WI38 (cell line): ENCODE measurements at regions not wholly inside any gene's neighbourhood (a gene's known extent, or its start where the extent isn't known, plus 50 kb on each side); places are given as distances from the start of the nearest gene placed in this dataset.

Experiments
- H3K4me3 ChIP-seq: 2 replicates; pipeline ENCODE4 v1.5.1; 2011; ENCODE audit warnings: low read depth, mild to moderate bottlenecking, control low read depth, low read length
- TF ChIP-seq, protein P1 (sequence below): IDR thresholded peaks from 2 replicates; pipeline ENCODE4 v1.5.1; 2012; ENCODE audit warnings: low read depth, mild to moderate bottlenecking, control low read depth, low read length

DNA sequence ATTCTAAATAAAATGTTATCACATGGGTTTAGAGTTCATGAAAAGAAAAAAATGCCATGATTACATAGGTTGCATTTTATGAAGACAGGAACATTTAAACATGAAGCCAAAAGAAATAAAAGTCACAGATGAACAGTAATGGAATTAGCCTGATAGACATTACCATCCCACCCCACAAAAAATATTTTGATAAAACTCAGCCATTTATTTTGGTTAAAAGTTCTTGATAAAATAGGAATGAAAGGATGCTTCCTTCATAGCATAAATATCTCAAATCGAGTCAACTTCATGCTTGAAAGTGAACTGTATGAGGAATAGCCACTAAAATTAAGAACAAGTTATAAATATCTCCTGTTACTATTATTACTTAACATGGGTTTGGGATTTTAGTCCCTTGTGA lies 101.9 kb upstream of the TMC3 start:
- H3K4me3 ChIP-seq, result no peak overlapping the region
- TF ChIP-seq, protein P1, sequence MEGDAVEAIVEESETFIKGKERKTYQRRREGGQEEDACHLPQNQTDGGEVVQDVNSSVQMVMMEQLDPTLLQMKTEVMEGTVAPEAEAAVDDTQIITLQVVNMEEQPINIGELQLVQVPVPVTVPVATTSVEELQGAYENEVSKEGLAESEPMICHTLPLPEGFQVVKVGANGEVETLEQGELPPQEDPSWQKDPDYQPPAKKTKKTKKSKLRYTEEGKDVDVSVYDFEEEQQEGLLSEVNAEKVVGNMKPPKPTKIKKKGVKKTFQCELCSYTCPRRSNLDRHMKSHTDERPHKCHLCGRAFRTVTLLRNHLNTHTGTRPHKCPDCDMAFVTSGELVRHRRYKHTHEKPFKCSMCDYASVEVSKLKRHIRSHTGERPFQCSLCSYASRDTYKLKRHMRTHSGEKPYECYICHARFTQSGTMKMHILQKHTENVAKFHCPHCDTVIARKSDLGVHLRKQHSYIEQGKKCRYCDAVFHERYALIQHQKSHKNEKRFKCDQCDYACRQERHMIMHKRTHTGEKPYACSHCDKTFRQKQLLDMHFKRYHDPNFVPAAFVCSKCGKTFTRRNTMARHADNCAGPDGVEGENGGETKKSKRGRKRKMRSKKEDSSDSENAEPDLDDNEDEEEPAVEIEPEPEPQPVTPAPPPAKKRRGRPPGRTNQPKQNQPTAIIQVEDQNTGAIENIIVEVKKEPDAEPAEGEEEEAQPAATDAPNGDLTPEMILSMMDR, result no peak

DNA sequence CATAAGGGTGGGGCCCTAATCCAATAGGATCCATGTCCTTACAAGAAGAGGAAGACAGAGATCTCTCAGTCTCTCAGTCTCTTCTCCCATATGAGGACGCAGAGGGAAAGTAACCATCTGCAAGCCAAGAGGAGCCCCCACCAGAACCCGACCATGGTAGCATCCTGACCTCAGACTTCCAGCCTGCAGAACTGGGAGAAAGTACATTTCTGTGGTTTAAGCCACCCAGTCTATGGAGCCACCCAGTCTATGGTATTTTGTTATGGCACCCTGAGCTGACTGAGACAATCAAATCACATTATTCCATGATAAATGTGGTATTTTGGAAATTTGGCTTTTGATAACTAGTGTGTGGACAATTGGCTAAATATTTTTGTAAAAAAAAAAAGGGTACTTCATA lies 101.5 kb upstream of the TMC3 start:
- H3K4me3 ChIP-seq, result no peak overlapping the region
- TF ChIP-seq, protein P1, result no peak

DNA sequence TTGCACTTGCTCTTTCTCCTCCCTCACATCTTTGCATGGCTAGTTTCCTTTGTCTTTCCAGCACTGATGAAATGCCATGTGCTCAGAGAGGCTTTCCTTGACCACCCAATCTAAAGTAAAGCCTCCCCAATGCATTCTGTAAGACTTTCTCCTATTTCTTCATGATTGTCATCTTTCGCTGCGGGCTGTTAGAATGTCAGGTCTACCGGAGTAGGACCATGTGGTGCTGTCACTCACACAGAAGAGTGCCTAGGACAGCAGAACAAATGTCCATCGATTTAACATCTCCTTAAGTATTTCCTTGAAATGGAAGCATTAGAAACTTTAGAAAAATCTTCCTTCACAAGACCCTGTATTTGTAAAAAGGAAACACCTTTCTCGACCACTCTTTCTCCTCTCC lies 99.9 kb upstream of the TMC3 start:
- H3K4me3 ChIP-seq, result no peak overlapping the region
- TF ChIP-seq, protein P1, result no peak

DNA sequence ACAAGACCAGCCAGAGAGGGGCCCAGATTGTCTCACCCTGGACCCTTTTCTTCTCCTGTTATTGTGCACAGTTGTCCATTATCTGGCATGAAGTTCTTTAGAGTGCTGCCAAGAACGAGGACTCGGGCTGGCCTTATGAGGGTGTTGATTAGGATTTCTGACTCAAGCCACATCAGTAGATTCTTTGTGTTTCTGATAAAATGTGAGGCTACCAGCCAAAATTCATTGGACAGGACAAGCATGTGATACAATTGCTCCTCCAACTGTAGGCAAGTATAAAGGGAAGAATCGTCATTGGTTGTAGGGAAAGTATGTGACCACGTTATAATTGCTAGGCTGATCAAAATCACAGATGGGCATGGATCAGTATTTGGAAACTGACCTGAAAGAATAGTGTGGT lies 99.2 kb upstream of the TMC3 start:
- no peak overlapping the region for H3K4me3 ChIP-seq
- TF ChIP-seq, protein P1, result no peak

DNA sequence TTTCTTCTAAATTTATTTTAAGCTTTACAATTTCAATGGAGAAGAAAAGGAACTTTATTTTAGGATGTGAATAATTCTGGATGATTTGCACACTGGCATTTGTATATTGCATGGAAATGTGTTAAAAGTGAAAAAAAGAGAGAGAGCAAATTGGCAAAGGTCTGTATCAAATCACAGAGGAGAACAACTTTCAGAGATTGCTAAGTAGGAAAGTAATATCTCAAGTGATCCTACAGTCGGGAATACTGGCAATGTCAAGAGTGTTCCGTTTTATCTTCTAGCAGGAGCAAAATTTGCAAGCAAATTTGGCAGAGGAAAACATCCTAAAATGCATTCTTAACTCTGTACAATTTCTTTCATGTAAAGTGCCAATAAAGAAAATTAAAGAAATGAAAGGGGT lies 97.1 kb upstream of the TMC3 start:
- no peak overlapping the region for H3K4me3 ChIP-seq
- TF ChIP-seq, protein P1, result no peak

DNA sequence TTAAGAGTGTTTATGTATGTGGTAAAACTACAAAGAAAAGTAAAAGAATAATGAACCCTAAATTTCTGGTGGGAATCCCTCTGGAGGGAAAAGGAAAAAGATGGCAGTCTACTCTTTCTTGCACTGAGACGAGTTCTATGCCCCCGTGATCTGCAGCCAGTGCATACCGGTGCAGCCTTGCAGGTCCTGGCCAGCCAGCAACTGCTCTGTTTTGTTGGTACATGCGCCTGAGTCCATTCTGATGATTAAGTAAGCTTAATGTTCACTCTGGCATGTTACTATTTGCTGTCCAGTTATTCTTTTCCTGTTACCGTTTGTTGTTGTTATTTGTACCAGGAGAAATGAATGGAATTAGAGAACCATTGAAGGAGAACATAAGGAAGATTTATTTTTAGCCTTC lies 95.1 kb upstream of the TMC3 start:
- TF ChIP-seq, protein P1, result no peak
- no peak overlapping the region for H3K4me3 ChIP-seq

DNA sequence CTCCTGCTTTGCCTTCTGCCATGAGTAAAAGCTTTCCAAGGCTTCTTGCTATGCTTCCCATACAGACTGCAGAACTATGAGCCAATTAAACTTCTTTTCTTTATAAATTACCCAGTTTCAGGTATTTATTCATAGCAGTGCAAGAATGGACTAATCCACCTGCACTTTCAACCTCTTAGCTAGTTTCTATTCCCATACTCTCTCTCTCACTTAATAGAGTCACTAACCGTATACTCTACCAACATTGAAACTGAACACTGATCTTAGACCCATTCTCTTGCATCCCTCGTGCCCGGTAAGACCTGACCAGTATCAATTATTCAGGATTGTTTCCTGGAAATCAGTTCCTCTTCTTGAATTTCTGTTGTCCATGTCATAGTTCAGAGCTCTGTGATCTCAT lies 92.7 kb upstream of the TMC3 start:
- TF ChIP-seq, protein P1, result no peak
- H3K4me3 ChIP-seq, result no peak overlapping the region

DNA sequence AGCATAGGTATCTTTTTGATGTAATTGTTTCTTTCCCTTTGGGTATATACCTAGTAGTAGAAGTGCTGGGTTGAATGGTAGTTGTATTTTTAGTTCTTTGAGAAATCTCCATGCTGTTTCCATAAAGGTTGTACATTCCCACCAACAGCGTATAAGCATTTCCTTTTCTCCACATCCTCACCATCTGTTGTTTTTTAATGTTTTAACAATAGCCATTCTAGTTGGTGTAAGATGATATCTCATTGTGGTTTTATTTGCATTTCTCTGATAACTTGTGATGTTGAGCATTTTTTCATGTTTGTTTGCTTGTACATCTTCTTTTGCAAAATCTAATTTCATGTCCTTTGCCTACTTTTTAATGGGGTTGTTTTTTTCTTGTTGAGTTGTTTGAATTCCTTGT lies 80.0 kb upstream of the TMC3 start:
- H3K4me3 ChIP-seq, result no peak overlapping the region
- TF ChIP-seq, protein P1, result no peak
